Astrocyte of the cerebellum (primary cell): ENCODE measurements at regions not wholly inside any gene's neighbourhood (a gene's known extent, or its start where the extent isn't known, plus 50 kb on each side); places are given as distances from the start of the nearest gene placed in this dataset.

Experiments
- DNase-seq: peaks from one replicate; pipeline ENCODE4 v3.0.0-alpha.2; 2011; ENCODE audit warnings: low read depth
- H3K4me3 ChIP-seq: 2 replicates; pipeline ENCODE4 v1.5.1; 2011; ENCODE audit warnings: mild to moderate bottlenecking, low read depth, low read length, moderate library complexity
- CTCF ChIP-seq: IDR thresholded peaks from 2 replicates; pipeline ENCODE4 v1.5.1; 2012; ENCODE audit warnings: low read length, low read depth, moderate library complexity, mild to moderate bottlenecking; ENCODE audit errors: missing control alignments
- in situ Hi-C: cut with HindIII; loops from 2 replicates; pipeline ENCODE4 v1.10.0; 2017; ENCODE audit warnings: low sequenced_read_pairs

GRCh38 chr2:193876980-193877379 is 1682.2 kb upstream of the TMEFF2 start:
- TF ChIP-seq CTCF: no peak
- in situ Hi-C loops: no loop called here
- no peak overlapping the region for H3K4me3 ChIP-seq
- DNase-seq: no peak

- in situ Hi-C loops: no loop called here
- TF ChIP-seq CTCF: no peak
- no peak for DNase-seq
- H3K4me3 ChIP-seq: no peak overlapping the region
Measured at GRCh38 chr2:193869564-193869963, 1674.8 kb upstream of the TMEFF2 start.

- DNase-seq: no peak
- in situ Hi-C loops: no loop called here
- no peak for TF ChIP-seq CTCF
- H3K4me3 ChIP-seq: no peak overlapping the region
Measured at GRCh38 chr2:193868833-193869232, 1674.1 kb upstream of the TMEFF2 start.

GRCh38 chr2:193868132-193868531 is 1673.4 kb upstream of the TMEFF2 start:
- in situ Hi-C loops: no loop called here
- no peak overlapping the region for H3K4me3 ChIP-seq
- TF ChIP-seq CTCF: no peak
- no peak for DNase-seq

- in situ Hi-C loops: no loop called here
- no peak overlapping the region for H3K4me3 ChIP-seq
- TF ChIP-seq CTCF: no peak
- DNase-seq: no peak
Measured at GRCh38 chr2:193867454-193867853, 1672.7 kb upstream of the TMEFF2 start.

- in situ Hi-C loops: no loop called here
- DNase-seq: no peak
- no peak overlapping the region for H3K4me3 ChIP-seq
- no peak for TF ChIP-seq CTCF
Measured at GRCh38 chr2:193861557-193861956, 1666.8 kb upstream of the TMEFF2 start.

- in situ Hi-C loops: no loop called here
- no peak overlapping the region for H3K4me3 ChIP-seq
- no peak for DNase-seq
- no peak for TF ChIP-seq CTCF
Measured at GRCh38 chr2:193847991-193848390, 1653.3 kb upstream of the TMEFF2 start.
